ENCODE measurements at regions not wholly inside any gene's neighbourhood (a gene's known extent, or its start where the extent isn't known, plus 50 kb on each side); places are given as distances from the start of the nearest gene placed in this dataset.
A peak's percentile ranks its signal among the peaks of the same experiment; 100 is the strongest.
"Not testable (repeated sequence)": the region's sequence is repeated elsewhere in the genome, so short reads cannot be mapped to it uniquely, and the experiment has no call there.

DNA sequence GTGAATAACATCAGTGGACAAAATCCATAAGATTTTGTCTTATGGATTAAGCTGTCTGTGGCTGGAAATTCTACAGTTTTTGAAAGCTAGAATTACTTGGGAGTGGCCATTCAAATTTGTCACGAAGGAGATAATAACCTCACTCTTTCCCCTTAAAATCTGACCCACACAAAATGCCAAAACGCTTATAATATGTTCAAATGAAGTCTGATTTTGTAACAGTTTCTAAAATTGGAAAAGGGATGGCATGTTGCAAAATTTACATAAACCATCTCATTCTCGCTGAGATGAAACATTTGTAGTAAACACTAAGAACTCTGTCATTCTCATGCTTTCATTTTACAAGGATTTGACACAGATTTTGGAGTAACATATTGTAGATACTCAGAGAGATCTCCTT, 112.7 kb downstream of the GJA1 start:
- Histone ChIP-seq H3K4me1 (no peaks in the 10 kb centered on the region), H3K9me3 (no peaks in the 10 kb centered on the region), H3K36me3 (no peaks in the 10 kb centered on the region), H3K27ac (no peak overlapping the region), H3K4me3 (no peak overlapping the region), H3K27me3 (no peaks in the 10 kb centered on the region)
- intact Hi-C loops (cut with DNase I; ENCODE audit: low total_unique reads): no loop called here
- no peak for DNase-seq
- TF ChIP-seq CTCF (IDR thresholded peaks at IDR 0.05) (no peak), POLR2AphosphoS5 (IDR thresholded peaks at IDR 0.05) (no peak), EP300 (IDR thresholded peaks at IDR 0.05) (no peak), POLR2A (IDR thresholded peaks at IDR 0.05) (no peak)
- WGBS, 5 donors: 55 to 66% (median 62%) methylated on average over 3 of the region's 3 CpGs

DNA sequence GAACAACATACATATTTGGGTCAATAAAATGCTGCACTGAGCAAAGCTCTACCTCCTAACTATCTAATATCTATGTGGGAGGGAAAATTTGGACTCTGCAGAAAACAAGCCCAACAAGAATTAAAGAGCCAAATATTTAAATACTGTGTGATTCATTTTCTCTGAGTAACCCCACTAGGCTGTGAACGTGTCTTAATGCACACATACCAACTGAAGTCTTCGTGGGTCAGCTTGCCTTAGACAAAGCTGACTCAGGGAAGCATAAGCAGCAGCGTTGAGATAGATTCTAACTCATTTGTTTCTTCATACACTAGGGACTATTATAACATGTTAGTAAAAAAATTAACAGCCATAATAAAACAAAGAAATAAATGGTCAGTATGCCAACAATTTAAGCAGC, 114.3 kb downstream of the GJA1 start:
- intact Hi-C loops (cut with DNase I; ENCODE audit: low total_unique reads): no loop called here
- no peaks in the 10 kb centered on the region for H3K4me1 ChIP-seq
- TF ChIP-seq EP300 (IDR thresholded peaks at IDR 0.05): no peak
- TF ChIP-seq POLR2AphosphoS5 (IDR thresholded peaks at IDR 0.05): no peak
- TF ChIP-seq POLR2A (IDR thresholded peaks at IDR 0.05): no peak
- TF ChIP-seq CTCF (IDR thresholded peaks at IDR 0.05): no peak
- no peaks in the 10 kb centered on the region for H3K36me3 ChIP-seq
- no peak overlapping the region for H3K4me3 ChIP-seq
- H3K9me3 ChIP-seq: no peaks in the 10 kb centered on the region
- H3K27ac ChIP-seq: no peak overlapping the region
- DNase-seq: peak in 1 of 2 donors; percentile 39
- no peaks in the 10 kb centered on the region for H3K27me3 ChIP-seq
- 30 to 48% (median 36%) methylated on average over 3 of the region's 3 CpGs for WGBS, 5 donors

DNA sequence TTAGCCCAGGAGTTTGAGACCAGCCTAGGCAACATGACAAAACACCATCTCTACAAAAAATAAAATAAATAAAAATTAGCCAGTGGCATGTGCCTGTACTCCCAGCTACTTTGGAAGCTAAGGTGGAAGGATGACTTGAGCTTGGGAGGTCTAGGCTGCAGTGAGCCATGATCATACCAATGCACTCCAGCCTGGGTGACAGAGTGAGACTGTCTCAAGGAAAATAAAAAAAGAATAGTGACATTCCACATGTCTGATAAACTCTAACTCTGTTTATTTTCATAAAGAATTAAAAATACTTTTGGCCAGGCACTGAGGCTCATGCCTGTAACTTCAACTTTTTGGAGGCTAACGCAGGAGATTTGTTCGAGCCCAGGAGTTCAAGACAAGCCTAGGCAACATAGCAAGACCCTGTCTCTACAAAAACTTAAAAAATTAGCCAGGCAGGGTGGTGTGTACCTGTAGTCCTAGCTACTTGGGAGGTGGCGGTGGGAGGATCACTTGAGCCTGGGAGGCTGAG, 115.1 kb downstream of the GJA1 start:
- DNase-seq: no peak
- no peaks in the 10 kb centered on the region for H3K4me1 ChIP-seq
- no peak overlapping the region for H3K27ac ChIP-seq
- intact Hi-C loops (cut with DNase I; ENCODE audit: low total_unique reads): no loop called here
- 86 to 100% (median 90%) methylated on average over 3 of the region's 3 CpGs for WGBS, 5 donors
- no peaks in the 10 kb centered on the region for H3K36me3 ChIP-seq
- no peaks in the 10 kb centered on the region for H3K27me3 ChIP-seq
- no peaks in the 10 kb centered on the region for H3K9me3 ChIP-seq
- TF ChIP-seq CTCF (IDR thresholded peaks at IDR 0.05): no peak
- no peak for TF ChIP-seq EP300 (IDR thresholded peaks at IDR 0.05)
- no peak for TF ChIP-seq POLR2AphosphoS5 (IDR thresholded peaks at IDR 0.05)
- no peak for TF ChIP-seq POLR2A (IDR thresholded peaks at IDR 0.05)
- H3K4me3 ChIP-seq: no peak overlapping the region

- TF ChIP-seq EP300 (IDR thresholded peaks at IDR 0.05) (no peak), POLR2AphosphoS5 (IDR thresholded peaks at IDR 0.05) (no peak), POLR2A (IDR thresholded peaks at IDR 0.05) (no peak), CTCF (IDR thresholded peaks at IDR 0.05) (no peak)
- Histone ChIP-seq H3K27ac (no peak overlapping the region), H3K4me3 (no peak overlapping the region), H3K9me3 (no peaks in the 10 kb centered on the region), H3K4me1 (no peaks in the 10 kb centered on the region), H3K36me3 (no peaks in the 10 kb centered on the region), H3K27me3 (no peaks in the 10 kb centered on the region)
- DNase-seq: no peak
- intact Hi-C loops (cut with DNase I; ENCODE audit: low total_unique reads): no loop called here
- 87 to 95% (median 90%) methylated on average over 4 of the region's 4 CpGs for WGBS, 5 donors
These were observed 119.8 kb downstream of the GJA1 start for GRCh38 chr6:121555201-121555600.

- H3K36me3 ChIP-seq; H3K9me3 ChIP-seq; DNase-seq; H3K4me3 ChIP-seq; H3K27ac ChIP-seq; H3K27me3 ChIP-seq; H3K4me1 ChIP-seq; intact Hi-C loops (cut with DNase I; ENCODE audit: low total_unique reads): not testable (repeated sequence)
- WGBS, 5 donors: 92 to 97% (median 93%) methylated on average over 3 of the region's 3 CpGs
These were observed 120.7 kb downstream of the GJA1 start for GRCh38 chr6:121556149-121556548.

All from stomach (tissue), 8 donors.